Brain microvascular endothelial cell (primary cell): ENCODE measurements at regions not wholly inside any gene's neighbourhood (a gene's known extent, or its start where the extent isn't known, plus 50 kb on each side); places are given as distances from the start of the nearest gene placed in this dataset.
"Not testable (repeated sequence)": the region's sequence is repeated elsewhere in the genome, so short reads cannot be mapped to it uniquely, and the experiment has no call there.

Experiments
- DNase-seq: peaks from one replicate; pipeline ENCODE4 v3.0.0-alpha.2; 2020
- H3K27ac ChIP-seq: fragments of 250-450 bp; sonication (Bioruptor Pico); 2 replicates; pipeline ENCODE4 v1.5.1; 2020; ENCODE audit warnings: mild to moderate bottlenecking, moderate library complexity
- H3K27me3 ChIP-seq: fragments of 250-450 bp; sonication (Bioruptor Pico); replicated peaks from 2 replicates; pipeline ENCODE4 v1.5.1; 2020; ENCODE audit warnings: mild to moderate bottlenecking
- H3K36me3 ChIP-seq: fragments of 250-450 bp; sonication (Bioruptor Pico); replicated peaks from 2 replicates; pipeline ENCODE4 v1.5.1; 2020; ENCODE audit warnings: mild to moderate bottlenecking
- H3K4me3 ChIP-seq: 2 replicates; pipeline ENCODE4 v1.5.1; 2011; ENCODE audit warnings: low read depth, mild to moderate bottlenecking, control low read depth, low read length, moderate library complexity
- CTCF ChIP-seq: IDR thresholded peaks from 2 replicates; pipeline ENCODE4 v1.5.1; 2011; ENCODE audit warnings: low read depth, mild to moderate bottlenecking, moderate library complexity, low read length, control low read depth, inconsistent platforms; ENCODE audit errors: missing control alignments
- in situ Hi-C: cut with HindIII; loops from 2 replicates; pipeline ENCODE4 v1.10.0; 2017; ENCODE audit warnings: low sequenced_read_pairs, low pct_ligation_motif_present

- Histone ChIP-seq H3K27ac (no peak overlapping the region), H3K36me3 (no peaks in the 10 kb centered on the region), H3K27me3 (no peaks in the 10 kb centered on the region), H3K4me3 (no peak overlapping the region)
- DNase-seq = no peak
- no peak for TF ChIP-seq CTCF
- in situ Hi-C loops = no loop called here
These were observed 90.1 kb downstream of the CGGBP1 start for GRCh38 chr3:87968668-87969067.

DNA sequence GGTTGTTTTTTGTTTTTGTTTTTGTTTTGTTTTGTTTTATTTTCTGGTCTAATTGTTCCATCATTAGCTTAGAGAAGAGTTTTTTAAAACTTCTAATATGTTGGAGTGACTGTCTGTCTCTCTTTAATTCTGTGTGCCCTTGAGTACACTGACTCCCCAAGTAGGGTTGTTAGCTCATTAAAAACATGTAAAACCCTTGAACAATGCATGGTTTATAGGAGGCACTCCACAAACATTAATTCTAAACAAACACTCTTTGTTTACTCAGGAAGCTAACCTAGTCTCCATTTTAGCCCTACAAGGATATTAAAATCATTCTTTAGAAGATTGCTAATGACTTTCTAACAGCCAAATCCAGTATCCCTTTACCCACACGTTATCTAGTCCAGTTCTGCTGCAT is 100.5 kb downstream of the CGGBP1 start:
- TF ChIP-seq CTCF = no peak
- Histone ChIP-seq H3K4me3 (no peak overlapping the region), H3K36me3 (no peaks in the 10 kb centered on the region), H3K27ac (no peak overlapping the region), H3K27me3 (no peaks in the 10 kb centered on the region)
- DNase-seq = no peak
- in situ Hi-C loops = no loop called here

DNA sequence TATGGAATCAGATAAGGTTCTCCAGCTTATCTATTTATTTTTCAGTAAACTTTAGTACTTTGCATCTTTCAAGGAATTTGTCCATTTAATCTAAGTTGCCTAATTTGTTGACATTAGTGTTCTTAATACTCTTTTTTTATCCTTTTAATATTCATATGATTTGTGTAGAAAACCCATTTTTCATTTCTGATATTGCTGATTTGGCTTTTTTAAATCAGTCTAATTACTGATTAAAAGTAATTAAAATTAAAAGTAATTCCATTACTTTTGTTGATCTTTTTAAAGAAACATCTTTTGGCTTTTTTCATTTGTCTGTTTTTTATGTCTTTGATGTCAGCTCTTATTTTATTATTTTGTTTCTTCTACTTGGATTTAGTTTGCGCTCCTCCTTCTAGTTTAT is 101.2 kb downstream of the CGGBP1 start:
- no peak overlapping the region for H3K27ac ChIP-seq
- no peaks in the 10 kb centered on the region for H3K27me3 ChIP-seq
- TF ChIP-seq CTCF = no peak
- no peak overlapping the region for H3K4me3 ChIP-seq
- H3K36me3 ChIP-seq = no peaks in the 10 kb centered on the region
- in situ Hi-C loops = no loop called here
- DNase-seq = no peak

DNA sequence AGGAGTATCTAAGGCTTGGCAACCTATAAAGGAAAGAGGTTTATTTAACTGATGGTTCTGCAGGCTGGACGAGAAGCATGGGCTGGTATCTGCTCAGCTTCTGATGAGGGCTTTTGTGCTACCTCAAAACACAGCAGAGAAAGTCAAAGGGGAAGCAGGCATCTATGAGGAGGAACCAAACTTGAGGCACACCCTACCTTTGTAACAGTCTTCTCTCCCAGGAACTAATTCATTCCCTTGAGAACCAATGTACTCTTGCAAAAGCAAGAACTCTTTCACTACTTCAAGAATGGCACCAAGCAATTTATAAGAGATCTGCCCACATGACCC is 109.0 kb downstream of the CGGBP1 start:
- TF ChIP-seq CTCF = no peak
- in situ Hi-C loops = no loop called here
- no peaks in the 10 kb centered on the region for H3K36me3 ChIP-seq
- no peak overlapping the region for H3K27ac ChIP-seq
- no peak overlapping the region for H3K4me3 ChIP-seq
- H3K27me3 ChIP-seq = no peaks in the 10 kb centered on the region
- DNase-seq = no peak

- Histone ChIP-seq H3K27me3 (no peaks in the 10 kb centered on the region), H3K4me3 (no peak overlapping the region), H3K36me3 (no peaks in the 10 kb centered on the region), H3K27ac (no peak overlapping the region)
- in situ Hi-C loops = no loop called here
- DNase-seq = no peak
- no peak for TF ChIP-seq CTCF
These were observed 109.5 kb downstream of the CGGBP1 start for GRCh38 chr3:87949189-87949878.

- in situ Hi-C loops, H3K27ac ChIP-seq, H3K36me3 ChIP-seq, DNase-seq, H3K4me3 ChIP-seq, H3K27me3 ChIP-seq: not testable (repeated sequence)
These were observed 112.8 kb downstream of the CGGBP1 start for GRCh38 chr3:87946007-87946406.

DNA sequence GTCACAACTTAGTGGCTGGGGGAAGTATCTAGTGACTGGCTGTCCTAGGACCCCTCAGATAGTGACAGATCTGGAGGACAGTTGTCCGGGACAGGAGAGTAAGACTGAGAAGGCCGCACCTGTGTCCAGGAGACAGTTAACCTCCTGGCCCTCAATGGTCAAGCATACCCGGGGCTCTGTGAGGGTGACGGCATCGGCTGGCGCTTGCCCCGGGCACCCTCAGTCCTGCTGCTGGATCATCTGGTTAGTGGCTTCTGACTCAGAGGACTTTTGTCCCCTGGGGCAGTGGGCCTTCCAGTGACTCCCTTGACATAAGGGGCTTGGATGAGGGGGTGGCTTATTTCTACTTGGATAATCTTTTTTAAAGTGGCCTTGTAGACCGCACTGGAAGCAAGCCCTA is 116.5 kb downstream of the CGGBP1 start:
- H3K27me3 ChIP-seq, H3K27ac ChIP-seq, in situ Hi-C loops, DNase-seq, H3K4me3 ChIP-seq, H3K36me3 ChIP-seq: not testable (repeated sequence)
